HepG2 (cell line): ENCODE measurements at regions not wholly inside any gene's neighbourhood (a gene's known extent, or its start where the extent isn't known, plus 50 kb on each side); places are given as distances from the start of the nearest gene placed in this dataset.

ENCODE experiments used
- ATAC-seq: fragments of 200-7000 bp; cut with Tn5 transposase; 3 replicates; pipeline ENCODE4 v1.9.1; 2020; ENCODE audit warnings: mild to moderate bottlenecking, moderate library complexity
- BruUV-seq: library from RNA; stranded (reverse); fragments of 400-500 nt; replicated peaks from 2 replicates; lab custom pipeline; 2021; lab: Mats Ljungman, UMichigan
- CTCF ChIA-PET: fragments of 300-600 bp; formaldehyde crosslinking; extraction: SDS; loops from one replicate; lab custom pipeline; 2021; ENCODE audit warnings: low total read pairs, inconsistent platforms, low intra/inter-chr PET ratio; lab: Yijun Ruan, JAX
- POLR2A ChIA-PET: fragments of 350-600 bp; sonication (Branson Sonifier 250); formaldehyde crosslinking; loops from one replicate; lab custom pipeline; 2020; ENCODE audit warnings: antibody characterized with exemption, inconsistent platforms; lab: Yijun Ruan, JAX
- DNase-seq: peaks from one replicate; pipeline ENCODE4 v3.0.0-alpha.2; 2015; ENCODE audit warnings: low spot score
- FAIRE-seq: peaks from 3 replicates; lab custom pipeline; 2011; peaks lifted over from hg19 to GRCh38; lab: Jason Lieb, UNC
- H2AFZ ChIP-seq: one replicate; pipeline ENCODE4 v1.6.1; 2011; ENCODE audit warnings: low read length, inconsistent platforms
- H3K27ac ChIP-seq: fragments of 300-600 bp; 3 replicates; pipeline ENCODE4 v1.8.0; 2011; ENCODE audit warnings: mixed run types, mild to moderate bottlenecking, mixed read lengths, low read length, inconsistent platforms; ENCODE audit not compliant: insufficient read depth; ENCODE audit errors: extremely low read length
- H3K27me3 ChIP-seq, 2 experiments: fragments of 200-600 bp in 1 of 2; 2 replicates in 1 of 2; 3 replicates in 1 of 2; pipeline versions ENCODE4 v1.6.0 to v1.8.0; 2011; ENCODE audit warnings: low read length in 2 of 2, mild to moderate bottlenecking in 2 of 2, moderate library complexity in 2 of 2, inconsistent platforms in 1 of 2; ENCODE audit not compliant: insufficient read depth in 2 of 2, control insufficient read depth in 1 of 2
- H3K36me3 ChIP-seq, 2 experiments: fragments of 200-600 bp in 1 of 2; replicated peaks in 1 of 2; 2 replicates in 1 of 2; 3 replicates in 1 of 2; pipeline versions ENCODE4 v1.5.1 to v1.8.0; 2011; ENCODE audit warnings: low read length in 2 of 2, inconsistent platforms in 1 of 2; ENCODE audit not compliant: insufficient read depth in 2 of 2, control insufficient read depth in 1 of 2
- H3K4me1 ChIP-seq: 2 replicates; pipeline ENCODE4 v1.5.1; 2012; ENCODE audit warnings: low read length, inconsistent platforms; ENCODE audit not compliant: insufficient read depth
- H3K4me2 ChIP-seq: 2 replicates; pipeline ENCODE4 v1.6.0; 2011; ENCODE audit warnings: low read depth, low read length, inconsistent platforms
- H3K4me3 ChIP-seq, 3 experiments: fragments of 200-600 bp in 1 of 3; sonication (generic), shearing (Covaris generic) in 1 of 3; replicated peaks in 1 of 3; 2 replicates each; pipeline ENCODE4 v1.5.1; 2011 to 2016; ENCODE audit warnings: low read length in 3 of 3, inconsistent platforms in 2 of 3, low read depth in 2 of 3, mild to moderate bottlenecking in 2 of 3, control low read depth in 1 of 3, mixed read lengths in 1 of 3; ENCODE audit not compliant: insufficient read depth in 1 of 3
- H3K79me2 ChIP-seq: one replicate; pipeline ENCODE4 v1.6.1; 2011; ENCODE audit warnings: low read length, inconsistent platforms; ENCODE audit not compliant: insufficient read depth
- H3K9ac ChIP-seq: 2 replicates; pipeline ENCODE4 v1.6.0; 2011; ENCODE audit warnings: mild to moderate bottlenecking, low read depth, low read length, inconsistent platforms; ENCODE audit not compliant: insufficient read depth
- H3K9me3 ChIP-seq: 2 replicates; pipeline ENCODE4 v1.5.1; 2012; ENCODE audit warnings: mild to moderate bottlenecking, low read length
- H4K20me1 ChIP-seq: 2 replicates; pipeline ENCODE4 v1.6.0; 2011; ENCODE audit warnings: inconsistent platforms, mild to moderate bottlenecking, low read length, moderate library complexity; ENCODE audit not compliant: insufficient read depth
- CTCF ChIP-seq: sonication (generic); formaldehyde crosslinking; IDR thresholded peaks from 2 replicates; pipeline ENCODE4 v1.5.0; 2020; ENCODE audit warnings: mild to moderate bottlenecking, missing genetic modification reagents, moderate library complexity
- MZF1 ChIP-seq: sonication (generic); formaldehyde crosslinking; IDR thresholded peaks from 2 replicates; pipeline ENCODE4 v1.8.1; 2023; ENCODE audit warnings: mild to moderate bottlenecking, missing genetic modification reagents, borderline replicate concordance
- PHF20 ChIP-seq: sonication (generic); formaldehyde crosslinking; IDR thresholded peaks from 2 replicates; pipeline ENCODE4 v1.5.0; 2020; ENCODE audit warnings: mild to moderate bottlenecking, missing genetic modification reagents
- PRMT3 ChIP-seq: sonication (generic); formaldehyde crosslinking; IDR thresholded peaks from 2 replicates; pipeline ENCODE4 v1.8.1; 2022; ENCODE audit warnings: low read depth, mild to moderate bottlenecking, moderate library complexity, missing genetic modification reagents, borderline replicate concordance
- RELA ChIP-seq: sonication (generic); formaldehyde crosslinking; IDR thresholded peaks from 2 replicates; pipeline ENCODE4 v1.4.0; 2020; ENCODE audit warnings: missing genetic modification reagents
- ZBTB1 ChIP-seq: sonication (generic); formaldehyde crosslinking; IDR thresholded peaks from 2 replicates; pipeline ENCODE4 v1.4.0; 2020; ENCODE audit warnings: missing genetic modification reagents, borderline replicate concordance
- ZNF589 ChIP-seq: sonication (generic); formaldehyde crosslinking; conservative IDR thresholded peaks from 2 replicates; pipeline ENCODE4 v1.8.0; 2022; ENCODE audit warnings: mild to moderate bottlenecking, moderate library complexity, missing genetic modification reagents
- ZNF790 ChIP-seq: sonication (generic); formaldehyde crosslinking; IDR thresholded peaks from 2 replicates; pipeline ENCODE4 v1.8.0; 2022; ENCODE audit warnings: missing genetic modification reagents, mild to moderate bottlenecking, borderline replicate concordance
- WGBS: methylation state at CpG from one replicate; pipeline ENCODE4 v1.1.6; 2017; ENCODE audit warnings: low lambda C conversion rate; 5-methylcytosine and 5-hydroxymethylcytosine counted together
- in situ Hi-C: cut with HindIII; loops from 2 replicates; pipeline ENCODE4 v1.10.0; 2017; ENCODE audit warnings: low pct_unique_long_range_greater_than_20kb; ENCODE audit not compliant: extremely low pct_ligation_motif_present
- intact Hi-C: fragments of 100-400 bp; cut with micrococcal nuclease; formaldehyde crosslinking; loops from one replicate; pipeline ENCODE4 v1.10.0; 2022; ENCODE audit not compliant: unreplicated experiment
- TF ChIP-seq, protein P1 (sequence below): sonication (generic); formaldehyde crosslinking; IDR thresholded peaks from 2 replicates; pipeline ENCODE4 v1.5.0; 2020; ENCODE audit warnings: missing genetic modification reagents
- TF ChIP-seq, protein P2 (sequence below): sonication (generic); formaldehyde crosslinking; IDR thresholded peaks from 2 replicates; pipeline ENCODE4 v1.4.0; 2020; ENCODE audit warnings: missing genetic modification reagents

DNA sequence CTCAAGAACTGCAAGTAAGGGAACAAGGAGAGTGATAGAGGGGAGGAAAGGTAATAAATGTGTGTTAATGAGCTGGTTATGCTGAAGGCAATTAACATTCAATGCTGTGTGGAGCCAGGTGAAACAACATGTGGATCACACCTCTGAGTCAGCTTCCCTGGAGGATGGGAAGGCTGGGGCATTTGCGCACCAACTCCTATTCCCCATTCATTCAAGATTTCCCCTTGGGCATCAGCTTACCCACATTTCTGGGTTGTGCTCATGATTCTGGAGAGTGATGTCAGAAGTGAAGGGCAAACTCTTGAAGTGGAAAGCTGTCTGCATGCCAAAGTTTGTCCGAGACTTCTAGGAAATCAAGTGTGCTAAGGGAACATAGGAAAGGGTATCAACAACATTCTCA lies 461.4 kb downstream of the MID1IP1 start:
- H4K20me1 ChIP-seq = no peaks in the 10 kb centered on the region
- 88% methylated on average over 1 of the region's 2 CpGs for WGBS
- no peak overlapping the region for H3K9ac ChIP-seq
- H3K4me2 ChIP-seq = no peak overlapping the region
- intact Hi-C loops = no loop called here
- no peaks in the 10 kb centered on the region for H3K36me3 ChIP-seq
- FAIRE-seq = no peak
- H2AFZ ChIP-seq = no peak overlapping the region
- no peaks in the 10 kb centered on the region for H3K4me1 ChIP-seq
- no peaks in the 10 kb centered on the region for H3K9me3 ChIP-seq
- no peaks in the 10 kb centered on the region for H3K27me3 ChIP-seq
- POLR2A ChIA-PET = no interaction called here
- CTCF ChIA-PET = no interaction called here
- no peak for DNase-seq
- ATAC-seq = no peak
- no TSS peak for BruUV-seq
- in situ Hi-C loops = no loop called here
- TF ChIP-seq, protein P1, sequence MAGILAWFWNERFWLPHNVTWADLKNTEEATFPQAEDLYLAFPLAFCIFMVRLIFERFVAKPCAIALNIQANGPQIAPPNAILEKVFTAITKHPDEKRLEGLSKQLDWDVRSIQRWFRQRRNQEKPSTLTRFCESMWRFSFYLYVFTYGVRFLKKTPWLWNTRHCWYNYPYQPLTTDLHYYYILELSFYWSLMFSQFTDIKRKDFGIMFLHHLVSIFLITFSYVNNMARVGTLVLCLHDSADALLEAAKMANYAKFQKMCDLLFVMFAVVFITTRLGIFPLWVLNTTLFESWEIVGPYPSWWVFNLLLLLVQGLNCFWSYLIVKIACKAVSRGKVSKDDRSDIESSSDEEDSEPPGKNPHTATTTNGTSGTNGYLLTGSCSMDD = no peak
- no peak for TF ChIP-seq CTCF
- TF ChIP-seq MZF1 (CRISPR knock-in tag) = no peak
- no peak for TF ChIP-seq ZNF790 (CRISPR knock-in tag)
- no peak for TF ChIP-seq ZNF589 (CRISPR knock-in tag)
- no peak for TF ChIP-seq PHF20 (CRISPR knock-in tag)
- TF ChIP-seq PRMT3 (CRISPR knock-in tag) = no peak
- TF ChIP-seq ZBTB1 (CRISPR knock-in tag) = no peak
- TF ChIP-seq, protein P2, sequence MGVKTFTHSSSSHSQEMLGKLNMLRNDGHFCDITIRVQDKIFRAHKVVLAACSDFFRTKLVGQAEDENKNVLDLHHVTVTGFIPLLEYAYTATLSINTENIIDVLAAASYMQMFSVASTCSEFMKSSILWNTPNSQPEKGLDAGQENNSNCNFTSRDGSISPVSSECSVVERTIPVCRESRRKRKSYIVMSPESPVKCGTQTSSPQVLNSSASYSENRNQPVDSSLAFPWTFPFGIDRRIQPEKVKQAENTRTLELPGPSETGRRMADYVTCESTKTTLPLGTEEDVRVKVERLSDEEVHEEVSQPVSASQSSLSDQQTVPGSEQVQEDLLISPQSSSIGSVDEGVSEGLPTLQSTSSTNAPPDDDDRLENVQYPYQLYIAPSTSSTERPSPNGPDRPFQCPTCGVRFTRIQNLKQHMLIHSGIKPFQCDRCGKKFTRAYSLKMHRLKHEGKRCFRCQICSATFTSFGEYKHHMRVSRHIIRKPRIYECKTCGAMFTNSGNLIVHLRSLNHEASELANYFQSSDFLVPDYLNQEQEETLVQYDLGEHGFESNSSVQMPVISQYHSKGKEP (CRISPR knock-in tag) = no peak
- no peak for TF ChIP-seq RELA
- H3K4me3 ChIP-seq = no peak overlapping the region
- no peaks in the 10 kb centered on the region for H3K79me2 ChIP-seq
- no peak overlapping the region for H3K27ac ChIP-seq
